BE2C (cell line): ENCODE measurements at regions not wholly inside any gene's neighbourhood (a gene's known extent, or its start where the extent isn't known, plus 50 kb on each side); places are given as distances from the start of the nearest gene placed in this dataset.
"Not testable (repeated sequence)": the region's sequence is repeated elsewhere in the genome, so short reads cannot be mapped to it uniquely, and the experiment has no call there.

Experiments used
- DNase-seq: peaks from one replicate; pipeline ENCODE4 v3.0.0-alpha.2; 2020
- H3K27me3 ChIP-seq: fragments of 250-450 bp; sonication (Bioruptor Pico); 2 replicates; pipeline ENCODE4 v1.5.1; 2020; ENCODE audit warnings: mild to moderate bottlenecking
- H3K36me3 ChIP-seq: fragments of 250-450 bp; sonication (Bioruptor Pico); 2 replicates; pipeline ENCODE4 v1.5.1; 2020; ENCODE audit warnings: mild to moderate bottlenecking
- H3K4me1 ChIP-seq: fragments of 250-450 bp; sonication (Bioruptor Pico); 2 replicates; pipeline ENCODE4 v1.5.1; 2020
- H3K4me3 ChIP-seq: 2 replicates; pipeline ENCODE4 v1.5.1; 2011; ENCODE audit warnings: low read depth, low read length
- H3K9me3 ChIP-seq: fragments of 250-450 bp; sonication (Bioruptor Pico); 2 replicates; pipeline ENCODE4 v1.5.1; 2020
- TF ChIP-seq, protein P1 (sequence below): IDR thresholded peaks from 2 replicates; pipeline ENCODE4 v1.5.1; 2012; ENCODE audit warnings: mild to moderate bottlenecking, low read depth, low read length

DNA sequence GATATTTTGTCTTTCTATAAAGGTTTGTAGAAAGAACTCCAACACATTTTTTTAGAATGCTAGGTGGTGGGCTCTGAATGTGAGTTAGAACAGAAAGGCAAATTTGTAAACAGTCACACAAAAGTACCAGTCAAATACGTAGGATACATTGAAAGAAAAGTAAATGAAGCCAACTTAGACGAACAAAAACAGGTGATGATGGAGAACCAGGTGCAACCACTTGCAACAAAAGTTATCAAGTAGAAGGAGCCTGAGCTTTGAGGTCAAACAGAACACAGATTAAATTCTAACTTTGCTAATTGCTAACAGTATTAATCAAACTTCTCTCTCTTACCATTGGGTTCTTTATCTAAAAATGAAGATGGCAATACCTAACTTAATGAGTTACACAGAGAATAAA is 62.7 kb upstream of the DAPP1 start:
- TF ChIP-seq, protein P1, sequence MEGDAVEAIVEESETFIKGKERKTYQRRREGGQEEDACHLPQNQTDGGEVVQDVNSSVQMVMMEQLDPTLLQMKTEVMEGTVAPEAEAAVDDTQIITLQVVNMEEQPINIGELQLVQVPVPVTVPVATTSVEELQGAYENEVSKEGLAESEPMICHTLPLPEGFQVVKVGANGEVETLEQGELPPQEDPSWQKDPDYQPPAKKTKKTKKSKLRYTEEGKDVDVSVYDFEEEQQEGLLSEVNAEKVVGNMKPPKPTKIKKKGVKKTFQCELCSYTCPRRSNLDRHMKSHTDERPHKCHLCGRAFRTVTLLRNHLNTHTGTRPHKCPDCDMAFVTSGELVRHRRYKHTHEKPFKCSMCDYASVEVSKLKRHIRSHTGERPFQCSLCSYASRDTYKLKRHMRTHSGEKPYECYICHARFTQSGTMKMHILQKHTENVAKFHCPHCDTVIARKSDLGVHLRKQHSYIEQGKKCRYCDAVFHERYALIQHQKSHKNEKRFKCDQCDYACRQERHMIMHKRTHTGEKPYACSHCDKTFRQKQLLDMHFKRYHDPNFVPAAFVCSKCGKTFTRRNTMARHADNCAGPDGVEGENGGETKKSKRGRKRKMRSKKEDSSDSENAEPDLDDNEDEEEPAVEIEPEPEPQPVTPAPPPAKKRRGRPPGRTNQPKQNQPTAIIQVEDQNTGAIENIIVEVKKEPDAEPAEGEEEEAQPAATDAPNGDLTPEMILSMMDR: no peak
- Histone ChIP-seq H3K36me3 (no peaks in the 10 kb centered on the region), H3K4me3 (no peak overlapping the region), H3K9me3 (no peaks in the 10 kb centered on the region), H3K4me1 (no peaks in the 10 kb centered on the region), H3K27me3 (no peaks in the 10 kb centered on the region)
- DNase-seq: no peak

DNA sequence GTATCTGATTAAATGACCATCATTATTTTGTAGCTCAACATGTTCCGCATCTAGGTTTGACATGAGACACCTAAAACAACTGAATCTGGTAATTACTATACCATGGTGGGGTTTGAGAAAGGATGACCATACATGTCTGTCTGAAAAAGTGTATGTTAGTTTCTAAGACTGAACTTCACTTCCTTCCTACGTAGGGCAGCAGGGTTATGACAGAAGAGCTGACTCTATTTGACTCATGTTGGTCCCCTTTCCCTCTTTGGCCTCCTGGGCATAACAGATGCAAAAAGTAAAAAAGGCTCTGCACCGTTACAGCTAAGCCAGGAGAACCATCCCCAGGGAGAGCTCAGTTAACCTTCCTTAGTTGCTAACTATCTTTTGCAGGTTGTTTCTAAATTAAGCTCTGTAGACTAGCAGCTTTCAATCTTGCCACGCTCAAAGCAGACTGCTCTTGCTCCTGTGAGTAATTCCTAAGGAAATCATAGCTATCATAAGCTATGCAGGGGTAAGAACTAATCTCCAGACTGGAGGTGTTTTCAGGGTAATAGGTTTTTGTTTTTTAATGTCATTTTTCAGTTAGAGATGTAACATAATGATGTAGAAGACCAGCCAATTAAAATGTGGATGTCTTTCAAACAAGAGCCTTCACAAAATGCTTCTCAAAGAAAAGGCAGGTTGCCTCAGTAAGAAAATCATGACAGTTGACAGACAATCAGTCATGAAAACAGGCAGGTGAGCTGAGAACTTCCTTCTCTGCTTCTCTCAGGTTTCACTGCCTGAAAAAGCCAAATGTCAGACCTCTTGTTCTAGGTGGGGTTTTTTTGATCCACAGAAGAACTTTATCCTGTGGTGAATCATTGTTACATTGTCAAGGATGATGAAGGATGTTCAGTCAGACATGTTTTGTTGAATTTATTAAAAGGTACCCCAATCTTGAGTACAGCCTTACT is 66.9 kb upstream of the DAPP1 start:
- TF ChIP-seq, protein P1: no peak
- Histone ChIP-seq H3K4me3 (no peak overlapping the region), H3K4me1 (no peaks in the 10 kb centered on the region), H3K27me3 (no peaks in the 10 kb centered on the region), H3K36me3 (no peaks in the 10 kb centered on the region), H3K9me3 (no peaks in the 10 kb centered on the region)
- no peak for DNase-seq

DNA sequence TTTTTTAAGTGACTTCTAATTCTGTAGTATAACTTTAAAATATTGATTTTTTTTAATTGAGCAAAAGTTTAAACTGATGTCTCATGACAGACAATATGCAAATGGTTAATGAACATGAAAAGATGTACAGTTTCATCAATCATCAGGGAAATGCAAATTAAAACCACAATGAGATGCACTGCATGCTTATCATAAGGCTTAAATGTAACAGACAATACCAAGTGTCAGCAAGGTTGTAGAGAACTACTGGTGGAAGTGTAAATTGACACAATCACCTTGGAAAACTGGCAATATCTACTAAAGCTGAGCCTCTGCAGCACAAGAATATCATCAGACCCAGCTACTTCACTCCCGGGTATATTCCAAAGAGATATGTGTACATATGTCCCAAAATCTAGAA is 70.2 kb upstream of the DAPP1 start:
- Histone ChIP-seq H3K27me3 (no peaks in the 10 kb centered on the region), H3K4me3 (no peak overlapping the region), H3K4me1 (no peaks in the 10 kb centered on the region), H3K36me3 (no peaks in the 10 kb centered on the region), H3K9me3 (no peaks in the 10 kb centered on the region)
- no peak for DNase-seq
- TF ChIP-seq, protein P1: no peak

GRCh38 chr4:99736846-99737245 is 79.2 kb upstream of the C4orf54 start:
- H3K4me1 ChIP-seq: no peaks in the 10 kb centered on the region; the same call in 1 of the 2 replicates
- no peaks in the 10 kb centered on the region for H3K36me3 ChIP-seq

GRCh38 chr4:99735822-99736221 is 78.2 kb upstream of the C4orf54 start:
- Histone ChIP-seq H3K4me3 (no peak overlapping the region), H3K36me3 (no peaks in the 10 kb centered on the region), H3K27me3 (no peaks in the 10 kb centered on the region; the same call in 1 of the 2 replicates), H3K4me1 (no peaks in the 10 kb centered on the region; the same call in 1 of the 2 replicates), H3K9me3 (no peaks in the 10 kb centered on the region)
- no peak for DNase-seq
- TF ChIP-seq, protein P1: no peak

More at GRCh38 chr4:99736846-99737245, 79.2 kb upstream of the C4orf54 start:
- TF ChIP-seq, protein P1: no peak
- DNase-seq: no peak
- no peaks in the 10 kb centered on the region for H3K9me3 ChIP-seq
- H3K4me3 ChIP-seq: no peak overlapping the region
- no peaks in the 10 kb centered on the region; the same call in 1 of the 2 replicates for H3K27me3 ChIP-seq

DNA sequence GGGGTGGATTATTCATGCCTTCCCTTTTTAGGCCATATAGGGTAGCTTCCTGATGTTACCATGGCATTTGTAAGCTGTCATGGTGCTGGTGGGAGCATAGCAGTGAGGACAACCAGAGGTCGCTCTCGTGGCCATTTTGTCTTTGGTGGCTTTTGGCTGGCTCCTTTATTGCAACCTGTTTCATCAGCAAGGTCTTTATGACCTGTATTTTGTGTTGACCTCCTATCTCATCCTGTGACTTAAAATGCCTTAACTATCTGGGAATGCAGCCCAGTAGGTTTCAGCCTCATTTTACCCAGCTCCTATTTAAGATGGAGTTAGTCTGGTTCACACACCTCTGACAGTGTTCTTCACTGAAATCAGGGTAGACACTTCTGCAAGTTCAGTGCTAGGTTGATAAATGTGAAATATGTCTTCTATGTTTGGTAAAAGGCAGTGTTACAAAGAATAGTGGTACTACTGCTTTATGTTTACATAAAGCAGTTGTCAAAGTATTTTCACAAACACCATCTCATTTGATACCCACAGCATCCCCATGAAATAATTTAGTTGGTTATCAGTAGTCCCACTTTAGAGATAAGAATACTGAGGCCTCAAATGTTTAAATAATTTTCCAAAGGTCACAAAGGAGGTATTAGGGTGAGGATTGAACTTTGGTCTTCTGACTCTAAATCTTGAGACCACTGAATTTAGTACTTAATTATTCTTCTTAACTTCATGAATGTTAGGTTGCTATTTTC is 77.1 kb upstream of the C4orf54 start:
- Histone ChIP-seq H3K4me3 (no peak overlapping the region), H3K4me1 (no peaks in the 10 kb centered on the region; the same call in 1 of the 2 replicates), H3K9me3 (no peaks in the 10 kb centered on the region), H3K36me3 (no peaks in the 10 kb centered on the region), H3K27me3 (peaks cover 5% of the 10 kb centered on the region; the same call in 1 of the 2 replicates)
- DNase-seq: no peak
- TF ChIP-seq, protein P1: no peak

DNA sequence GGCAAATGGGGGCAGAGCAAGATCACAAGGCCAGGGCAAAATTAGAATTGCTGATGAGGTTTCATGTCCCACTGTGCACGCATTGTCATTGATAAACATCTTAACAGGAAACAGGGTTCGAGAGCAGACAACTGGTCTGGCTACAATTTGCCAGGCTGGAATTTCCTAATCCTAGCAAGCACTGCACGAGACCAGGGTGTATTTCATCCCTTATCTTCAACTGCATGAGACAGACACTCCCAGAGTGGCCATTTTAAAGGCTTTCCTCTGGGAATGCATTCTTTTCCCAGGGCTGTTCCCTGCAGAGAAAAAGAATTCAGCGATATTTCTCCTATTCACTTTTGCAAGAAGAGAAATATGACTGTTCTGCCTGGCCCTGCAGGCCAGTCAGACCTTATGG is 75.8 kb upstream of the C4orf54 start:
- H3K27me3 ChIP-seq, H3K4me1 ChIP-seq, H3K36me3 ChIP-seq, H3K4me3 ChIP-seq, H3K9me3 ChIP-seq: not testable (repeated sequence)
- DNase-seq: peak; percentile 28
